HEK293 (cell line): ENCODE measurements at regions not wholly inside any gene's neighbourhood (a gene's known extent, or its start where the extent isn't known, plus 50 kb on each side); places are given as distances from the start of the nearest gene placed in this dataset.

Source experiments
- YY2 ChIP-seq: fragments of 450-650 bp; formaldehyde crosslinking; IDR thresholded peaks from 2 replicates; pipeline ENCODE4 v1.5.1; 2016; ENCODE audit warnings: missing biosample characterization, missing genetic modification characterization
- ZNF416 ChIP-seq: fragments of 450-650 bp; formaldehyde crosslinking; IDR thresholded peaks from 2 replicates; pipeline ENCODE4 v1.5.1; 2016; ENCODE audit warnings: missing biosample characterization, missing genetic modification characterization
- ZNF48 ChIP-seq: fragments of 450-650 bp; formaldehyde crosslinking; IDR thresholded peaks from 2 replicates; pipeline ENCODE4 v1.5.1; 2016; ENCODE audit warnings: missing biosample characterization, missing genetic modification characterization
- ZNF776 ChIP-seq: fragments of 450-650 bp; formaldehyde crosslinking; IDR thresholded peaks from 2 replicates; pipeline ENCODE4 v1.5.0; 2017; ENCODE audit warnings: missing biosample characterization, missing genetic modification characterization, borderline replicate concordance

GRCh38 chr3:144351773-144352365 lies 380.2 kb downstream of the DIPK2A start:
- TF ChIP-seq ZNF416 (tag by site-specific recombination) = no peak
- TF ChIP-seq ZNF48 = no peak
- no peak for TF ChIP-seq YY2
- TF ChIP-seq ZNF776 (tag by site-specific recombination) = no peak
